ENCODE measurements at regions not wholly inside any gene's neighbourhood (a gene's known extent, or its start where the extent isn't known, plus 50 kb on each side); places are given as distances from the start of the nearest gene placed in this dataset.

DNA sequence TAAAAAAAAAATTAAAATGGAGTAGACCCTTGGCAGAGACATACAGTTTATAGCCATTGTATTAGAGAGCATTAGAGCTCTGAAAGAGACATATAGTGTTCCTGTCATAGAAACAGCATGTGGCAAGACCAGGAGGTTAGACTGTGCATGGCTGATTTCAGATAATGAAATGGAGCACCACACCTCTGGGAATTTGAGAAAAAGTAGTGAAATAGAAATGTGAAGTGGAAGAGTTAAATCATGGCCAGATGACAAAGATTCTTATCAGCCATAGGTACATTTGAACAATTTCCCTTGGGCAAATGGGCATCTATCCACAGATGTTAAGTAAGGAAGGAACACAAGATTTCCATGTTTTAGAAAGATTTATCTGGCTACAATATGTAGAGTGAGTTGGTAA lies 1083.1 kb downstream of the PLA2G4A start (continued):
- TF ChIP-seq, protein P1, sequence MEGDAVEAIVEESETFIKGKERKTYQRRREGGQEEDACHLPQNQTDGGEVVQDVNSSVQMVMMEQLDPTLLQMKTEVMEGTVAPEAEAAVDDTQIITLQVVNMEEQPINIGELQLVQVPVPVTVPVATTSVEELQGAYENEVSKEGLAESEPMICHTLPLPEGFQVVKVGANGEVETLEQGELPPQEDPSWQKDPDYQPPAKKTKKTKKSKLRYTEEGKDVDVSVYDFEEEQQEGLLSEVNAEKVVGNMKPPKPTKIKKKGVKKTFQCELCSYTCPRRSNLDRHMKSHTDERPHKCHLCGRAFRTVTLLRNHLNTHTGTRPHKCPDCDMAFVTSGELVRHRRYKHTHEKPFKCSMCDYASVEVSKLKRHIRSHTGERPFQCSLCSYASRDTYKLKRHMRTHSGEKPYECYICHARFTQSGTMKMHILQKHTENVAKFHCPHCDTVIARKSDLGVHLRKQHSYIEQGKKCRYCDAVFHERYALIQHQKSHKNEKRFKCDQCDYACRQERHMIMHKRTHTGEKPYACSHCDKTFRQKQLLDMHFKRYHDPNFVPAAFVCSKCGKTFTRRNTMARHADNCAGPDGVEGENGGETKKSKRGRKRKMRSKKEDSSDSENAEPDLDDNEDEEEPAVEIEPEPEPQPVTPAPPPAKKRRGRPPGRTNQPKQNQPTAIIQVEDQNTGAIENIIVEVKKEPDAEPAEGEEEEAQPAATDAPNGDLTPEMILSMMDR (conservative IDR thresholded peaks at IDR 0.05; ENCODE audit: low read depth in 2 of 2), result no peak
- TF ChIP-seq ZNF114 (CRISPR knock-in tag; IDR thresholded peaks at IDR 0.05), result no peak
- TF ChIP-seq POLR2AphosphoS5 (IDR thresholded peaks at IDR 0.05; ENCODE audit: low read depth), result no peak

DNA sequence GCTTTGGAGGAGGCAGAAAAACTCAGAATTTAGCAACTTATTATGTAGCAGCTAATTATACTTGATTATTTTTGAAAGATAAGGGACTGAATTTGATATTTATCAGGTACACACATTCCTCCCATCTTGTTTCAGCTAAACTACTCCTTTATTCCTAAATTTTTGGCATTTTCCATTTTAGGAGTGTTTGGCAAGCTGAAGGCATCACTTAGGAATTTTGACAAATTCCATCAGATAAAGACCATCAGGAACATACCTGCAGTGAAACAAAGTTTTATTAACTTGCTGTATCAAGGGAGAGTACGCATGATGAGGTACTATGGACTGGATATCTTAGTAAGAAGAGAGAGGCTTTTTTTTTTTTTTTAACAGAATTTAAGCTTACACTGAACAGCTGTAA lies 1092.2 kb downstream of the PLA2G4A start:
- Mint-ChIP-seq H3K27ac (no peak overlapping the region), H3K27me3 (ENCODE audit: insufficient read depth, low read depth, poor library complexity) (no peaks in the 10 kb centered on the region), H3K4me3 (no peak overlapping the region), H3K36me3 (ENCODE audit: low read depth) (no peaks in the 10 kb centered on the region), H3K4me1 (no peaks in the 10 kb centered on the region), H3K9me3 (no peaks in the 10 kb centered on the region)
- DNase-seq (ENCODE audit: low spot score) (no peak), ATAC-seq (no peak)
- H4K20me1 ChIP-seq (replicated peaks; ENCODE audit: insufficient read depth), result no peaks in the 10 kb centered on the region
- no peak overlapping the region for H2AFZ ChIP-seq
- no peak overlapping the region for H3K4me2 ChIP-seq
- H3K4me1 ChIP-seq (ENCODE audit: insufficient read depth), result no peaks in the 10 kb centered on the region
- no peaks in the 10 kb centered on the region for H3K27me3 ChIP-seq (ENCODE audit: insufficient read depth)
- H3K79me2 ChIP-seq (replicated peaks; ENCODE audit: insufficient read depth), result no peaks in the 10 kb centered on the region
- no peaks in the 10 kb centered on the region for H3K36me3 ChIP-seq (ENCODE audit: insufficient read depth)
- no peaks in the 10 kb centered on the region for H3K9me2 ChIP-seq (ENCODE audit: insufficient read depth)
- H3K4me3 ChIP-seq, result no peak overlapping the region
- TF ChIP-seq, protein P2, sequence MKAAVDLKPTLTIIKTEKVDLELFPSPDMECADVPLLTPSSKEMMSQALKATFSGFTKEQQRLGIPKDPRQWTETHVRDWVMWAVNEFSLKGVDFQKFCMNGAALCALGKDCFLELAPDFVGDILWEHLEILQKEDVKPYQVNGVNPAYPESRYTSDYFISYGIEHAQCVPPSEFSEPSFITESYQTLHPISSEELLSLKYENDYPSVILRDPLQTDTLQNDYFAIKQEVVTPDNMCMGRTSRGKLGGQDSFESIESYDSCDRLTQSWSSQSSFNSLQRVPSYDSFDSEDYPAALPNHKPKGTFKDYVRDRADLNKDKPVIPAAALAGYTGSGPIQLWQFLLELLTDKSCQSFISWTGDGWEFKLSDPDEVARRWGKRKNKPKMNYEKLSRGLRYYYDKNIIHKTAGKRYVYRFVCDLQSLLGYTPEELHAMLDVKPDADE (IDR thresholded peaks at IDR 0.05), result no peak
- TF ChIP-seq ZNF114 (CRISPR knock-in tag; IDR thresholded peaks at IDR 0.05), result no peak
- no peak for TF ChIP-seq NANOG (IDR thresholded peaks at IDR 0.05; ENCODE audit: borderline replicate concordance)
- TF ChIP-seq EZH2 (IDR thresholded peaks at IDR 0.05; ENCODE audit: low read depth, unreplicated experiment), result no peak
- H3K27ac ChIP-seq (ENCODE audit: low read depth), result no peak overlapping the region
- no peaks in the 10 kb centered on the region for H3F3A ChIP-seq (replicated peaks; ENCODE audit: low read depth)

DNA sequence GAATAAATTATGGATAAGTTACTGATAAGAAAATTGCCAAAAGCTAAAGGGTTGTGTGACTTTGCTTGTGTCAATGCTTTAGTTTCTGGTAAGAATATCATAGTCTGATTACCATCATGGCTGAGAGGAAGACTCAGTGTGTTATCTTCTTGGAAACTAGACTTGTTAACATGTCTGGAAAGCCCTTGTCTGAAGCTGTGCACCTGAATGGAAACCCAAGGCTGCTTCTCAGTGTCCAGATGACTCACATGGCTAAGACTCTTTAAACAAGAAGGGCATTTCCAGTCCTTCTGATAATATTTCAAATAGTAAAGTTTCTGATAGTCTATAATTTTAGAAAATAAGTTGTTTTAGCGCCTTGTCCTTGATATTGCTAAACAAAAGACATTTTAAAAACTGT lies 1092.7 kb downstream of the PLA2G4A start:
- no peaks in the 10 kb centered on the region for H3K36me3 Mint-ChIP-seq (ENCODE audit: low read depth)
- Histone ChIP-seq H3F3A (replicated peaks; ENCODE audit: low read depth) (no peaks in the 10 kb centered on the region), H3K36me3 (ENCODE audit: insufficient read depth) (no peaks in the 10 kb centered on the region)
- no peak for TF ChIP-seq NANOG (IDR thresholded peaks at IDR 0.05; ENCODE audit: borderline replicate concordance)
- TF ChIP-seq ZNF331 (CRISPR knock-in tag; IDR thresholded peaks at IDR 0.05; ENCODE audit: low read depth), result no peak
- TF ChIP-seq, protein P3, sequence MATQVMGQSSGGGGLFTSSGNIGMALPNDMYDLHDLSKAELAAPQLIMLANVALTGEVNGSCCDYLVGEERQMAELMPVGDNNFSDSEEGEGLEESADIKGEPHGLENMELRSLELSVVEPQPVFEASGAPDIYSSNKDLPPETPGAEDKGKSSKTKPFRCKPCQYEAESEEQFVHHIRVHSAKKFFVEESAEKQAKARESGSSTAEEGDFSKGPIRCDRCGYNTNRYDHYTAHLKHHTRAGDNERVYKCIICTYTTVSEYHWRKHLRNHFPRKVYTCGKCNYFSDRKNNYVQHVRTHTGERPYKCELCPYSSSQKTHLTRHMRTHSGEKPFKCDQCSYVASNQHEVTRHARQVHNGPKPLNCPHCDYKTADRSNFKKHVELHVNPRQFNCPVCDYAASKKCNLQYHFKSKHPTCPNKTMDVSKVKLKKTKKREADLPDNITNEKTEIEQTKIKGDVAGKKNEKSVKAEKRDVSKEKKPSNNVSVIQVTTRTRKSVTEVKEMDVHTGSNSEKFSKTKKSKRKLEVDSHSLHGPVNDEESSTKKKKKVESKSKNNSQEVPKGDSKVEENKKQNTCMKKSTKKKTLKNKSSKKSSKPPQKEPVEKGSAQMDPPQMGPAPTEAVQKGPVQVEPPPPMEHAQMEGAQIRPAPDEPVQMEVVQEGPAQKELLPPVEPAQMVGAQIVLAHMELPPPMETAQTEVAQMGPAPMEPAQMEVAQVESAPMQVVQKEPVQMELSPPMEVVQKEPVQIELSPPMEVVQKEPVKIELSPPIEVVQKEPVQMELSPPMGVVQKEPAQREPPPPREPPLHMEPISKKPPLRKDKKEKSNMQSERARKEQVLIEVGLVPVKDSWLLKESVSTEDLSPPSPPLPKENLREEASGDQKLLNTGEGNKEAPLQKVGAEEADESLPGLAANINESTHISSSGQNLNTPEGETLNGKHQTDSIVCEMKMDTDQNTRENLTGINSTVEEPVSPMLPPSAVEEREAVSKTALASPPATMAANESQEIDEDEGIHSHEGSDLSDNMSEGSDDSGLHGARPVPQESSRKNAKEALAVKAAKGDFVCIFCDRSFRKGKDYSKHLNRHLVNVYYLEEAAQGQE (IDR thresholded peaks at IDR 0.05; ENCODE audit: unreplicated experiment), result no peak
- TF ChIP-seq, protein P2 (IDR thresholded peaks at IDR 0.05), result no peak
- no peak for TF ChIP-seq EZH2 (IDR thresholded peaks at IDR 0.05; ENCODE audit: low read depth, unreplicated experiment)
- no peak for TF ChIP-seq STAT1 (IDR thresholded peaks at IDR 0.05; ENCODE audit: unreplicated experiment)
- no peak for TF ChIP-seq CREB1 (CRISPR knock-in tag; IDR thresholded peaks at IDR 0.05; ENCODE audit: low read depth)
- TF ChIP-seq POLR2AphosphoS5 (IDR thresholded peaks at IDR 0.05; ENCODE audit: low read depth), result no peak
- TF ChIP-seq, protein P1 (conservative IDR thresholded peaks at IDR 0.05; ENCODE audit: low read depth in 2 of 2), result no peak

More for the DNA sequence above, 1092.7 kb downstream of the PLA2G4A start:
- no peak overlapping the region for H3K4me2 ChIP-seq
- H3K4me1 Mint-ChIP-seq, result no peaks in the 10 kb centered on the region
- H3K4me3 ChIP-seq, result no peak overlapping the region
- no peaks in the 10 kb centered on the region for H4K20me1 ChIP-seq (replicated peaks; ENCODE audit: insufficient read depth)
- H3K27ac Mint-ChIP-seq, result no peak overlapping the region
- no peak for ATAC-seq
- H3K9me2 ChIP-seq (ENCODE audit: insufficient read depth), result no peaks in the 10 kb centered on the region
- DNase-seq (ENCODE audit: low spot score), result no peak
- H3K9me3 Mint-ChIP-seq, result no peaks in the 10 kb centered on the region
- H3K27me3 Mint-ChIP-seq (ENCODE audit: insufficient read depth, low read depth, poor library complexity), result no peaks in the 10 kb centered on the region
- no peak overlapping the region for H3K4me3 Mint-ChIP-seq
- H2AFZ ChIP-seq, result no peak overlapping the region; the same call in 1 of the 2 replicates
- H3K79me2 ChIP-seq (replicated peaks; ENCODE audit: insufficient read depth), result no peaks in the 10 kb centered on the region
- no peaks in the 10 kb centered on the region for H3K27me3 ChIP-seq (ENCODE audit: insufficient read depth)
- H3K27ac ChIP-seq (ENCODE audit: low read depth), result no peak overlapping the region
- no peaks in the 10 kb centered on the region for H3K4me1 ChIP-seq (ENCODE audit: insufficient read depth)

All from GM23338 (cell line).